IMR-90 (cell line): ENCODE measurements at regions not wholly inside any gene's neighbourhood (a gene's known extent, or its start where the extent isn't known, plus 50 kb on each side); places are given as distances from the start of the nearest gene placed in this dataset.

Experiments
- ATAC-seq: fragments of 200-7000 bp; cut with Tn5 transposase; 2 replicates; pipeline ENCODE4 v1.9.1; 2020; ENCODE audit warnings: low read depth, mild to moderate bottlenecking, moderate library complexity
- BruUV-seq: library from RNA; stranded (reverse); fragments of 400-500 nt; replicated peaks from 2 replicates; lab custom pipeline; 2021; lab: Mats Ljungman, UMichigan
- CTCF ChIA-PET: fragments of 300-600 bp; formaldehyde crosslinking; extraction: SDS; loops from one replicate; lab custom pipeline; 2021; ENCODE audit warnings: antibody characterized with exemption; lab: Yijun Ruan, JAX
- POLR2A ChIA-PET: fragments of 300-600 bp; sonication (Branson Sonifier 250); formaldehyde crosslinking; loops from one replicate; lab custom pipeline; 2022; ENCODE audit warnings: antibody characterized with exemption; ENCODE audit not compliant: unreplicated experiment; lab: Charles Lee
- DNase-seq: peaks from one replicate; pipeline ENCODE4 v3.0.0; 2013
- H2AFZ ChIP-seq: replicated peaks from 2 replicates; pipeline ENCODE3; 2013; ENCODE audit warnings: low read length, mild to moderate bottlenecking; ENCODE audit not compliant: poor library complexity
- H2AK5ac ChIP-seq: 2 replicates; pipeline ENCODE4 v1.6.1; 2013; ENCODE audit warnings: low read depth, low read length, inconsistent platforms
- H2AK9ac ChIP-seq: replicated peaks from 2 replicates; pipeline ENCODE3; 2013; ENCODE audit warnings: mild to moderate bottlenecking, low read depth, low read length, moderate library complexity; ENCODE audit not compliant: poor library complexity
- H2BK120ac ChIP-seq: 2 replicates; pipeline ENCODE4 v1.6.1; 2013; ENCODE audit warnings: low read depth, low read length, inconsistent platforms
- H2BK15ac ChIP-seq: 3 replicates; pipeline ENCODE4 v1.6.1; 2013; ENCODE audit warnings: low read depth, low read length, inconsistent platforms
- H2BK20ac ChIP-seq: 2 replicates; pipeline ENCODE4 v1.6.1; 2013; ENCODE audit warnings: low read depth, mild to moderate bottlenecking, inconsistent platforms, low read length, moderate library complexity
- H2BK5ac ChIP-seq: 2 replicates; pipeline ENCODE4 v1.6.1; 2013; ENCODE audit warnings: mild to moderate bottlenecking, low read depth, low read length, inconsistent platforms; ENCODE audit not compliant: poor library complexity, severe bottlenecking
- H3K14ac ChIP-seq: replicated peaks from 2 replicates; pipeline ENCODE4 v1.6.1; 2013; ENCODE audit warnings: low read depth, low read length, inconsistent platforms
- H3K18ac ChIP-seq: 2 replicates; pipeline ENCODE4 v1.6.1; 2013; ENCODE audit warnings: low read depth, low read length, control low read depth
- H3K23ac ChIP-seq: 2 replicates; pipeline ENCODE4 v1.6.1; 2013; ENCODE audit warnings: low read depth, low read length, inconsistent platforms
- H3K27ac ChIP-seq: 2 replicates; pipeline ENCODE4 v1.5.1; 2013; ENCODE audit warnings: mild to moderate bottlenecking, control low read depth, low read length; ENCODE audit not compliant: insufficient read depth
- H3K27me3 ChIP-seq: 2 replicates; pipeline ENCODE4 v1.6.1; 2013; ENCODE audit warnings: low read length; ENCODE audit not compliant: control insufficient read depth, insufficient read depth
- H3K36me3 ChIP-seq: 2 replicates; pipeline ENCODE4 v1.6.1; 2013; ENCODE audit warnings: low read length, mixed read lengths; ENCODE audit not compliant: control insufficient read depth, insufficient read depth
- H3K4ac ChIP-seq: 2 replicates; pipeline ENCODE4 v1.6.1; 2013; ENCODE audit warnings: low read depth, low read length, inconsistent platforms
- H3K4me1 ChIP-seq: 2 replicates; pipeline ENCODE4 v1.6.1; 2013; ENCODE audit warnings: low read length, mixed read lengths; ENCODE audit not compliant: control insufficient read depth, insufficient read depth
- H3K4me2 ChIP-seq: 2 replicates; pipeline ENCODE4 v1.6.1; 2013; ENCODE audit warnings: low read depth, mild to moderate bottlenecking, control low read depth, low read length, moderate library complexity
- H3K4me3 ChIP-seq: 2 replicates; pipeline ENCODE4 v1.5.1; 2013; ENCODE audit warnings: low read depth, mild to moderate bottlenecking, control low read depth, low read length, moderate library complexity; ENCODE audit not compliant: insufficient read depth
- H3K56ac ChIP-seq: 2 replicates; pipeline ENCODE4 v1.6.1; 2013; ENCODE audit warnings: low read length, inconsistent platforms; ENCODE audit not compliant: insufficient read depth; ENCODE audit errors: extremely low read depth
- H3K79me1 ChIP-seq, 2 experiments: 2 replicates each; pipeline ENCODE4 v1.6.1; 2013; ENCODE audit warnings: low read length in 2 of 2, inconsistent platforms in 1 of 2, low read depth in 1 of 2
- H3K9ac ChIP-seq: 2 replicates; pipeline ENCODE4 v1.6.1; 2013; ENCODE audit warnings: low read depth, low read length, control low read depth
- H3K9me1 ChIP-seq: 2 replicates; pipeline ENCODE4 v1.6.1; 2013; ENCODE audit warnings: low read length, inconsistent platforms; ENCODE audit not compliant: insufficient read depth
- H3K9me3 ChIP-seq: 2 replicates; pipeline ENCODE4 v1.6.1; 2013; ENCODE audit warnings: low read length; ENCODE audit not compliant: control insufficient read depth, insufficient read depth
- H4K20me1 ChIP-seq: 2 replicates; pipeline ENCODE4 v1.6.1; 2013; ENCODE audit warnings: low read length, inconsistent platforms; ENCODE audit not compliant: insufficient read depth
- H4K5ac ChIP-seq: 2 replicates; pipeline ENCODE4 v1.6.1; 2013; ENCODE audit warnings: mild to moderate bottlenecking, low read depth, low read length, control low read depth
- H4K8ac ChIP-seq, 2 experiments: 2 replicates each; pipeline ENCODE4 v1.6.1; 2013; ENCODE audit warnings: low read depth in 2 of 2, low read length in 2 of 2, control low read depth in 1 of 2, inconsistent platforms in 1 of 2
- H4K91ac ChIP-seq: 2 replicates; pipeline ENCODE4 v1.6.1; 2013; ENCODE audit warnings: low read depth, low read length, inconsistent platforms; ENCODE audit not compliant: insufficient read depth
- FOS ChIP-seq: fragments of 150-350 bp; IDR thresholded peaks from 2 replicates; pipeline ENCODE4 v1.6.1; 2016; ENCODE audit warnings: low read depth, low read length
- MAZ ChIP-seq: IDR thresholded peaks from 2 replicates; pipeline ENCODE4 v1.6.1; 2012; ENCODE audit warnings: low read depth, mild to moderate bottlenecking, low read length, improper control_type of control experiment, moderate library complexity, borderline replicate concordance
- POLR2A ChIP-seq: IDR thresholded peaks from 2 replicates; pipeline ENCODE4 v1.6.1; 2012; ENCODE audit warnings: mild to moderate bottlenecking, low read depth, low read length
- RCOR1 ChIP-seq: IDR thresholded peaks from 2 replicates; pipeline ENCODE4 v1.6.1; 2012; ENCODE audit warnings: mild to moderate bottlenecking, low read length, improper control_type of control experiment; ENCODE audit not compliant: insufficient replicate concordance
- SMC3 ChIP-seq: fragments of 150-350 bp; IDR thresholded peaks from 2 replicates; pipeline ENCODE4 v1.6.1; 2016; ENCODE audit warnings: low read depth, mild to moderate bottlenecking, antibody characterized with exemption, low read length, moderate library complexity
- WGBS, 2 experiments: methylation state at CpG; one replicate each; pipeline versions ENCODE4 v1.1.5 to v1.1.7; 2013; ENCODE audit warnings: missing lambda C conversion rate in 2 of 2; ENCODE audit not compliant: insufficient read length in 1 of 2; ENCODE audit errors: extremely low coverage in 2 of 2; 5-methylcytosine and 5-hydroxymethylcytosine counted together
- dilution Hi-C: fragments of 300-500 bp; cut with HindIII; formaldehyde crosslinking; loops from one replicate; pipeline ENCODE4 v1.14.3; 2018; ENCODE audit warnings: low sequenced_read_pairs; ENCODE audit not compliant: unreplicated experiment
- in situ Hi-C: fragments of 300-500 bp; cut with MboI; formaldehyde crosslinking; loops from 3 replicates; pipeline ENCODE4 v1.14.3; 2019; ENCODE audit warnings: low sequenced_read_pairs, inconsistent platforms, mixed read lengths
- intact Hi-C: fragments of 100-400 bp; cut with micrococcal nuclease; formaldehyde crosslinking; loops from 2 replicates; pipeline ENCODE4 v1.10.0; 2022
- TF ChIP-seq, protein P1 (sequence below): conservative IDR thresholded peaks from 2 replicates; pipeline ENCODE4 v1.5.1; 2012; ENCODE audit warnings: mild to moderate bottlenecking, low read depth, low read length, improper control_type of control experiment

DNA sequence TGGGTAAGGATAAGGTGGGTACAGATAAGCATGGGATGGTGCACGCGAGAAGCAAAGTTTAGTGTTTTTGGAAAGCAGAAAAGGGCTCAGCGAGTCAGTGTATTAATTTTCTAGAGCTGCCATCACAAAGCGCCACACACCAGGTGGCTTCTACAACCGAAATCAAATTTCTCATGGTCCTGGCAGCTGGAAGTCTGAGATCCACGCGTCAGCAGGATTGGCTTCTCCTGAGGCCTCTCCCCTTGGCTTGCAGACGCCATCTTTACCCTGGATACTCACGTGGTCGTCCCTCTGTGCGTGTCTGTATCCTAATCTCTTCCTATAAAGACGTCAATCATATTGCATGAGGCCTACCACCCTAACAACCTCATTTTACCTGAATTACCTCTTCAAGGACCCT lies 51.5 kb upstream of the USP29 start:
- ATAC-seq, result no peak
- H3K4ac ChIP-seq, result no peak overlapping the region
- H3K56ac ChIP-seq, result no peak overlapping the region
- no peaks in the 10 kb centered on the region for H3K36me3 ChIP-seq
- no peak overlapping the region for H2BK5ac ChIP-seq
- H2BK20ac ChIP-seq, result no peak overlapping the region
- TF ChIP-seq MAZ (no peak), POLR2A (no peak), SMC3 (no peak), RCOR1 (no peak), FOS (no peak)
- TF ChIP-seq, protein P1, sequence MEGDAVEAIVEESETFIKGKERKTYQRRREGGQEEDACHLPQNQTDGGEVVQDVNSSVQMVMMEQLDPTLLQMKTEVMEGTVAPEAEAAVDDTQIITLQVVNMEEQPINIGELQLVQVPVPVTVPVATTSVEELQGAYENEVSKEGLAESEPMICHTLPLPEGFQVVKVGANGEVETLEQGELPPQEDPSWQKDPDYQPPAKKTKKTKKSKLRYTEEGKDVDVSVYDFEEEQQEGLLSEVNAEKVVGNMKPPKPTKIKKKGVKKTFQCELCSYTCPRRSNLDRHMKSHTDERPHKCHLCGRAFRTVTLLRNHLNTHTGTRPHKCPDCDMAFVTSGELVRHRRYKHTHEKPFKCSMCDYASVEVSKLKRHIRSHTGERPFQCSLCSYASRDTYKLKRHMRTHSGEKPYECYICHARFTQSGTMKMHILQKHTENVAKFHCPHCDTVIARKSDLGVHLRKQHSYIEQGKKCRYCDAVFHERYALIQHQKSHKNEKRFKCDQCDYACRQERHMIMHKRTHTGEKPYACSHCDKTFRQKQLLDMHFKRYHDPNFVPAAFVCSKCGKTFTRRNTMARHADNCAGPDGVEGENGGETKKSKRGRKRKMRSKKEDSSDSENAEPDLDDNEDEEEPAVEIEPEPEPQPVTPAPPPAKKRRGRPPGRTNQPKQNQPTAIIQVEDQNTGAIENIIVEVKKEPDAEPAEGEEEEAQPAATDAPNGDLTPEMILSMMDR, result no peak
- no peak overlapping the region for H3K14ac ChIP-seq
- H3K27me3 ChIP-seq, result no peaks in the 10 kb centered on the region
- no peaks in the 10 kb centered on the region for H4K20me1 ChIP-seq
- H3K27ac ChIP-seq, result no peak overlapping the region
- no peak overlapping the region for H2AK9ac ChIP-seq
- no peak overlapping the region for H3K4me3 ChIP-seq
- H3K23ac ChIP-seq, result no peak overlapping the region
- no peaks in the 10 kb centered on the region for H3K79me1 ChIP-seq
- no peak overlapping the region for H3K9ac ChIP-seq
- H2BK120ac ChIP-seq, result no peak overlapping the region
- no peak overlapping the region for H2BK15ac ChIP-seq
- dilution Hi-C loops, result no loop called here
- no peak overlapping the region for H3K4me2 ChIP-seq
- H4K5ac ChIP-seq, result no peak overlapping the region
- no peaks in the 10 kb centered on the region for H3K4me1 ChIP-seq
- in situ Hi-C loops, result no loop called here
- CTCF ChIA-PET, result no interaction called here
- no peak for DNase-seq
- peaks cover 35% of the 10 kb centered on the region for H3K9me3 ChIP-seq
- no peak overlapping the region for H4K8ac ChIP-seq
- POLR2A ChIA-PET, result no interaction called here
- intact Hi-C loops, result no loop called here
- H4K91ac ChIP-seq, result no peak overlapping the region
- no peak overlapping the region for H3K18ac ChIP-seq
- no TSS peak for BruUV-seq
- H2AK5ac ChIP-seq, result no peak overlapping the region
- H3K9me1 ChIP-seq, result no peaks in the 10 kb centered on the region
- 25% methylated on average over 6 of the region's 12 CpGs; no CpG with 5 or more reads in 1 of the 2 experiments for WGBS, 2 experiments
- H2AFZ ChIP-seq, result no peak overlapping the region
